GM23338 (cell line): ENCODE measurements at regions not wholly inside any gene's neighbourhood (a gene's known extent, or its start where the extent isn't known, plus 50 kb on each side); places are given as distances from the start of the nearest gene placed in this dataset.

ENCODE experiments used
- ATAC-seq: fragments of 200-7000 bp; cut with Tn5 transposase; 3 replicates; pipeline ENCODE4 v1.9.1; 2020
- DNase-seq: peaks from one replicate; pipeline ENCODE4 v3.0.0-alpha.2; 2015; ENCODE audit warnings: low spot score
- H2AFZ ChIP-seq: fragments of 200-600 bp; sonication (generic); 2 replicates; pipeline ENCODE4 v1.8.0; 2016; ENCODE audit warnings: antibody characterized with exemption, mild to moderate bottlenecking, moderate library complexity
- H3F3A ChIP-seq: fragments of 200-600 bp; sonication (generic); replicated peaks from 2 replicates; pipeline ENCODE4 v1.8.0; 2017; ENCODE audit warnings: antibody characterized with exemption, mixed run types, low read depth
- H3K27ac ChIP-seq: fragments of 200-600 bp; sonication (generic); 2 replicates; pipeline ENCODE4 v1.6.1; 2016; ENCODE audit warnings: low read depth
- H3K27me3 ChIP-seq: fragments of 200-600 bp; sonication (generic); 2 replicates; pipeline ENCODE4 v1.8.0; 2016; ENCODE audit warnings: mild to moderate bottlenecking, mixed run types, moderate library complexity; ENCODE audit not compliant: insufficient read depth
- H3K36me3 ChIP-seq: fragments of 200-600 bp; sonication (generic); 2 replicates; pipeline ENCODE4 v1.8.0; 2016; ENCODE audit warnings: mild to moderate bottlenecking; ENCODE audit not compliant: insufficient read depth
- H3K4me1 ChIP-seq: fragments of 200-600 bp; sonication (generic); 2 replicates; pipeline ENCODE4 v1.8.0; 2016; ENCODE audit warnings: mild to moderate bottlenecking, moderate library complexity; ENCODE audit not compliant: insufficient read depth
- H3K4me2 ChIP-seq: fragments of 200-600 bp; sonication (generic); 2 replicates; pipeline ENCODE4 v1.7.1; 2017; ENCODE audit warnings: mixed run types
- H3K4me3 ChIP-seq: fragments of 200-600 bp; sonication (generic); 2 replicates; pipeline ENCODE4 v1.6.1; 2016; ENCODE audit warnings: mixed run types
- H3K79me2 ChIP-seq: fragments of 200-600 bp; sonication (generic); replicated peaks from 2 replicates; pipeline ENCODE4 v1.8.0; 2017; ENCODE audit warnings: mild to moderate bottlenecking; ENCODE audit not compliant: insufficient read depth
- H3K9me2 ChIP-seq: fragments of 200-600 bp; sonication (generic); 2 replicates; pipeline ENCODE4 v1.8.0; 2017; ENCODE audit not compliant: insufficient read depth
- H4K20me1 ChIP-seq: fragments of 200-600 bp; sonication (generic); replicated peaks from 2 replicates; pipeline ENCODE4 v1.8.0; 2017; ENCODE audit warnings: mild to moderate bottlenecking; ENCODE audit not compliant: insufficient read depth
- H3K27ac Mint-ChIP-seq: 2 replicates; pipeline ENCODE4 v1.8.0; 2020; ENCODE audit warnings: inconsistent platforms, mild to moderate bottlenecking, moderate library complexity, mixed read lengths
- H3K27me3 Mint-ChIP-seq: 3 replicates; pipeline ENCODE4 v1.8.0; 2022; ENCODE audit warnings: low read depth, mild to moderate bottlenecking, moderate library complexity, mixed read lengths, inconsistent platforms; ENCODE audit not compliant: insufficient read depth, poor library complexity
- H3K36me3 Mint-ChIP-seq: 3 replicates; pipeline ENCODE4 v1.8.0; 2021; ENCODE audit warnings: low read depth, mild to moderate bottlenecking, inconsistent platforms, moderate library complexity, mixed read lengths
- H3K4me1 Mint-ChIP-seq: 3 replicates; pipeline ENCODE4 v1.8.0; 2020; ENCODE audit warnings: mild to moderate bottlenecking, inconsistent platforms, mixed read lengths
- H3K4me3 Mint-ChIP-seq: 3 replicates; pipeline ENCODE4 v1.8.0; 2021; ENCODE audit warnings: moderate library complexity, mild to moderate bottlenecking, inconsistent platforms, mixed read lengths
- H3K9me3 Mint-ChIP-seq: 3 replicates; pipeline ENCODE4 v1.8.0; 2020; ENCODE audit warnings: moderate library complexity, mild to moderate bottlenecking, inconsistent platforms, mixed read lengths
- EZH2 ChIP-seq: fragments of 200-600 bp; sonication (generic); IDR thresholded peaks from one replicate; pipeline ENCODE4 v1.8.0; 2017; ENCODE audit warnings: antibody characterized with exemption, mild to moderate bottlenecking, low read depth; ENCODE audit not compliant: unreplicated experiment
- NANOG ChIP-seq: IDR thresholded peaks from 2 replicates; pipeline ENCODE4 v1.6.1; 2016; ENCODE audit warnings: antibody characterized with exemption, borderline replicate concordance
- ZNF114 ChIP-seq: fragments of 250-450 bp; sonication (Bioruptor Pico); IDR thresholded peaks from 2 replicates; pipeline ENCODE4 v1.5.0; 2020; ENCODE audit warnings: mild to moderate bottlenecking, moderate library complexity
- ZNF331 ChIP-seq: fragments of 250-450 bp; sonication (Bioruptor Pico); IDR thresholded peaks from 2 replicates; pipeline ENCODE4 v1.5.0; 2020; ENCODE audit warnings: low read depth, mild to moderate bottlenecking, moderate library complexity
- TF ChIP-seq, protein P1 (sequence below): IDR thresholded peaks from 2 replicates; pipeline ENCODE4 v1.6.1; 2016; ENCODE audit warnings: antibody characterized with exemption
- TF ChIP-seq, protein P2 (sequence below), 2 experiments: fragments of 200-600 bp in 1 of 2; sonication (generic) in 1 of 2; conservative IDR thresholded peaks; 2 replicates each; pipeline versions ENCODE4 v1.5.1 to v1.6.1; 2016 to 2017; ENCODE audit warnings: antibody characterized with exemption in 2 of 2, low read depth in 2 of 2, mild to moderate bottlenecking in 2 of 2, moderate library complexity in 1 of 2
- TF ChIP-seq, protein P3 (sequence below): fragments of 250-450 bp; sonication (Bioruptor Pico); IDR thresholded peaks from 2 replicates; pipeline ENCODE4 v1.5.0; 2020; ENCODE audit warnings: mild to moderate bottlenecking, moderate library complexity

DNA sequence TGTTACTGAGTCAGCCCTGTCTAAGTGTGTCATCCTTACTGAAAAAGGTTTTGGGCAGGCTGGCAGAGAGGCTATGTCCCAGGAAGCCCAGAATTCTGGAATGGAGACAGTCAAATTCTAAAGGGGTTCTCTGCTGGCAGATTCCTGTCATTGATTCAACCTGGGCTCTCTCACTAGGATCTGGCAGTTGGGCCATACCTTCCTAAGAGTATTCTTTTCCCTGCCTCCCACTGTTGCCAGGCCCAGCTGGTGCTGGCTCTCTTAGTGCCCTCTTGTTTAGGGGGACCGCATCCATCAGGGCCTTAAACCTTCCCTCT is 85.0 kb upstream of the EGLN3 start:
- H3K4me3 Mint-ChIP-seq = no peak overlapping the region
- H3K27ac ChIP-seq = no peak overlapping the region
- no peak overlapping the region for H2AFZ ChIP-seq
- H3K27me3 ChIP-seq = no peaks in the 10 kb centered on the region
- H3K27me3 Mint-ChIP-seq = no peaks in the 10 kb centered on the region
- H3K79me2 ChIP-seq = no peaks in the 10 kb centered on the region
- H3F3A ChIP-seq = no peaks in the 10 kb centered on the region
- no peaks in the 10 kb centered on the region for H3K36me3 ChIP-seq
- no peak for ATAC-seq
- no peaks in the 10 kb centered on the region for H3K4me1 ChIP-seq
- no peaks in the 10 kb centered on the region; the same call in 2 of the 3 replicates for H3K4me1 Mint-ChIP-seq
- TF ChIP-seq ZNF114 (no peak), EZH2 (no peak), ZNF331 (CRISPR knock-in tag) (no peak), NANOG (no peak)
- TF ChIP-seq, protein P1, sequence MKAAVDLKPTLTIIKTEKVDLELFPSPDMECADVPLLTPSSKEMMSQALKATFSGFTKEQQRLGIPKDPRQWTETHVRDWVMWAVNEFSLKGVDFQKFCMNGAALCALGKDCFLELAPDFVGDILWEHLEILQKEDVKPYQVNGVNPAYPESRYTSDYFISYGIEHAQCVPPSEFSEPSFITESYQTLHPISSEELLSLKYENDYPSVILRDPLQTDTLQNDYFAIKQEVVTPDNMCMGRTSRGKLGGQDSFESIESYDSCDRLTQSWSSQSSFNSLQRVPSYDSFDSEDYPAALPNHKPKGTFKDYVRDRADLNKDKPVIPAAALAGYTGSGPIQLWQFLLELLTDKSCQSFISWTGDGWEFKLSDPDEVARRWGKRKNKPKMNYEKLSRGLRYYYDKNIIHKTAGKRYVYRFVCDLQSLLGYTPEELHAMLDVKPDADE = no peak
- TF ChIP-seq, protein P2, sequence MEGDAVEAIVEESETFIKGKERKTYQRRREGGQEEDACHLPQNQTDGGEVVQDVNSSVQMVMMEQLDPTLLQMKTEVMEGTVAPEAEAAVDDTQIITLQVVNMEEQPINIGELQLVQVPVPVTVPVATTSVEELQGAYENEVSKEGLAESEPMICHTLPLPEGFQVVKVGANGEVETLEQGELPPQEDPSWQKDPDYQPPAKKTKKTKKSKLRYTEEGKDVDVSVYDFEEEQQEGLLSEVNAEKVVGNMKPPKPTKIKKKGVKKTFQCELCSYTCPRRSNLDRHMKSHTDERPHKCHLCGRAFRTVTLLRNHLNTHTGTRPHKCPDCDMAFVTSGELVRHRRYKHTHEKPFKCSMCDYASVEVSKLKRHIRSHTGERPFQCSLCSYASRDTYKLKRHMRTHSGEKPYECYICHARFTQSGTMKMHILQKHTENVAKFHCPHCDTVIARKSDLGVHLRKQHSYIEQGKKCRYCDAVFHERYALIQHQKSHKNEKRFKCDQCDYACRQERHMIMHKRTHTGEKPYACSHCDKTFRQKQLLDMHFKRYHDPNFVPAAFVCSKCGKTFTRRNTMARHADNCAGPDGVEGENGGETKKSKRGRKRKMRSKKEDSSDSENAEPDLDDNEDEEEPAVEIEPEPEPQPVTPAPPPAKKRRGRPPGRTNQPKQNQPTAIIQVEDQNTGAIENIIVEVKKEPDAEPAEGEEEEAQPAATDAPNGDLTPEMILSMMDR (conservative IDR thresholded peaks at IDR 0.05; ENCODE audit: low read depth in 2 of 2) = no peak
- TF ChIP-seq, protein P3, sequence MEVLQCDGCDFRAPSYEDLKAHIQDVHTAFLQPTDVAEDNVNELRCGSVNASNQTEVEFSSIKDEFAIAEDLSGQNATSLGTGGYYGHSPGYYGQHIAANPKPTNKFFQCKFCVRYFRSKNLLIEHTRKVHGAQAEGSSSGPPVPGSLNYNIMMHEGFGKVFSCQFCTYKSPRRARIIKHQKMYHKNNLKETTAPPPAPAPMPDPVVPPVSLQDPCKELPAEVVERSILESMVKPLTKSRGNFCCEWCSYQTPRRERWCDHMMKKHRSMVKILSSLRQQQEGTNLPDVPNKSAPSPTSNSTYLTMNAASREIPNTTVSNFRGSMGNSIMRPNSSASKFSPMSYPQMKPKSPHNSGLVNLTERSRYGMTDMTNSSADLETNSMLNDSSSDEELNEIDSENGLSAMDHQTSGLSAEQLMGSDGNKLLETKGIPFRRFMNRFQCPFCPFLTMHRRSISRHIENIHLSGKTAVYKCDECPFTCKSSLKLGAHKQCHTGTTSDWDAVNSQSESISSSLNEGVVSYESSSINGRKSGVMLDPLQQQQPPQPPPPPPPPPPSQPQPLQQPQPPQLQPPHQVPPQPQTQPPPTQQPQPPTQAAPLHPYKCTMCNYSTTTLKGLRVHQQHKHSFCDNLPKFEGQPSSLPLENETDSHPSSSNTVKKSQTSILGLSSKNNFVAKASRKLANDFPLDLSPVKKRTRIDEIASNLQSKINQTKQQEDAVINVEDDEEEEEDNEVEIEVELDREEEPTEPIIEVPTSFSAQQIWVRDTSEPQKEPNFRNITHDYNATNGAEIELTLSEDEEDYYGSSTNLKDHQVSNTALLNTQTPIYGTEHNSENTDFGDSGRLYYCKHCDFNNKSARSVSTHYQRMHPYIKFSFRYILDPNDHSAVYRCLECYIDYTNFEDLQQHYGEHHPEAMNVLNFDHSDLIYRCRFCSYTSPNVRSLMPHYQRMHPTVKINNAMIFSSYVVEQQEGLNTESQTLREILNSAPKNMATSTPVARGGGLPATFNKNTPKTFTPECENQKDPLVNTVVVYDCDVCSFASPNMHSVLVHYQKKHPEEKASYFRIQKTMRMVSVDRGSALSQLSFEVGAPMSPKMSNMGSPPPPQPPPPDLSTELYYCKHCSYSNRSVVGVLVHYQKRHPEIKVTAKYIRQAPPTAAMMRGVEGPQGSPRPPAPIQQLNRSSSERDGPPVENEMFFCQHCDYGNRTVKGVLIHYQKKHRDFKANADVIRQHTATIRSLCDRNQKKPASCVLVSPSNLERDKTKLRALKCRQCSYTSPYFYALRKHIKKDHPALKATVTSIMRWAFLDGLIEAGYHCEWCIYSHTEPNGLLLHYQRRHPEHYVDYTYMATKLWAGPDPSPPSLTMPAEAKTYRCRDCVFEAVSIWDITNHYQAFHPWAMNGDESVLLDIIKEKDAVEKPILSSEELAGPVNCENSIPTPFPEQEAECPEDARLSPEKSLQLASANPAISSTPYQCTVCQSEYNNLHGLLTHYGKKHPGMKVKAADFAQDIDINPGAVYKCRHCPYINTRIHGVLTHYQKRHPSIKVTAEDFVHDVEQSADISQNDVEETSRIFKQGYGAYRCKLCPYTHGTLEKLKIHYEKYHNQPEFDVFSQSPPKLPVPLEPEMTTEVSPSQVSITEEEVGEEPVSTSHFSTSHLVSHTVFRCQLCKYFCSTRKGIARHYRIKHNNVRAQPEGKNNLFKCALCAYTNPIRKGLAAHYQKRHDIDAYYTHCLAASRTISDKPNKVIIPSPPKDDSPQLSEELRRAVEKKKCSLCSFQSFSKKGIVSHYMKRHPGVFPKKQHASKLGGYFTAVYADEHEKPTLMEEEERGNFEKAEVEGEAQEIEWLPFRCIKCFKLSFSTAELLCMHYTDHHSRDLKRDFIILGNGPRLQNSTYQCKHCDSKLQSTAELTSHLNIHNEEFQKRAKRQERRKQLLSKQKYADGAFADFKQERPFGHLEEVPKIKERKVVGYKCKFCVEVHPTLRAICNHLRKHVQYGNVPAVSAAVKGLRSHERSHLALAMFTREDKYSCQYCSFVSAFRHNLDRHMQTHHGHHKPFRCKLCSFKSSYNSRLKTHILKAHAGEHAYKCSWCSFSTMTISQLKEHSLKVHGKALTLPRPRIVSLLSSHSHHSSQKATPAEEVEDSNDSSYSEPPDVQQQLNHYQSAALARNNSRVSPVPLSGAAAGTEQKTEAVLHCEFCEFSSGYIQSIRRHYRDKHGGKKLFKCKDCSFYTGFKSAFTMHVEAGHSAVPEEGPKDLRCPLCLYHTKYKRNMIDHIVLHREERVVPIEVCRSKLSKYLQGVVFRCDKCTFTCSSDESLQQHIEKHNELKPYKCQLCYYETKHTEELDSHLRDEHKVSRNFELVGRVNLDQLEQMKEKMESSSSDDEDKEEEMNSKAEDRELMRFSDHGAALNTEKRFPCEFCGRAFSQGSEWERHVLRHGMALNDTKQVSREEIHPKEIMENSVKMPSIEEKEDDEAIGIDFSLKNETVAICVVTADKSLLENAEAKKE = no peak
- H3K9me2 ChIP-seq = no peaks in the 10 kb centered on the region; the same call in 1 of the 2 replicates
- DNase-seq = no peak
- no peak overlapping the region for H3K27ac Mint-ChIP-seq
- no peak overlapping the region for H3K4me3 ChIP-seq
- H4K20me1 ChIP-seq = no peaks in the 10 kb centered on the region; the same call in 1 of the 2 replicates
- H3K9me3 Mint-ChIP-seq = no peaks in the 10 kb centered on the region
- H3K4me2 ChIP-seq = no peak overlapping the region
- H3K36me3 Mint-ChIP-seq = no peaks in the 10 kb centered on the region
